Ishikawa (cell line): ENCODE measurements at regions not wholly inside any gene's neighbourhood (a gene's known extent, or its start where the extent isn't known, plus 50 kb on each side); places are given as distances from the start of the nearest gene placed in this dataset.

Experiments used
- CEBPB ChIP-seq: IDR thresholded peaks from 2 replicates; pipeline ENCODE4 v1.6.1; 2012
- CREB1 ChIP-seq: IDR thresholded peaks from 2 replicates; pipeline ENCODE4 v1.6.1; 2012; ENCODE audit warnings: low read depth
- EGR1 ChIP-seq: IDR thresholded peaks from 2 replicates; pipeline ENCODE4 v1.6.1; 2012
- EP300 ChIP-seq: IDR thresholded peaks from 2 replicates; pipeline ENCODE4 v1.6.1; 2012; ENCODE audit warnings: borderline replicate concordance
- FOXM1 ChIP-seq: IDR thresholded peaks from 2 replicates; pipeline ENCODE4 v1.6.1; 2012; ENCODE audit warnings: low read depth, borderline replicate concordance
- MAX ChIP-seq: IDR thresholded peaks from 2 replicates; pipeline ENCODE4 v1.6.1; 2012
- NFIC ChIP-seq: IDR thresholded peaks from 2 replicates; pipeline ENCODE4 v1.6.1; 2012
- RAD21 ChIP-seq: IDR thresholded peaks from 2 replicates; pipeline ENCODE4 v1.6.1; 2012; ENCODE audit warnings: low read depth
- REST ChIP-seq: IDR thresholded peaks from 2 replicates; pipeline ENCODE4 v1.6.1; 2012; ENCODE audit warnings: low read depth, mild to moderate bottlenecking
- TAF1 ChIP-seq: IDR thresholded peaks from 2 replicates; pipeline ENCODE4 v1.6.1; 2012; ENCODE audit warnings: low read depth, mild to moderate bottlenecking
- TCF12 ChIP-seq: IDR thresholded peaks from 2 replicates; pipeline ENCODE4 v1.6.1; 2012; ENCODE audit warnings: low read depth
- TEAD4 ChIP-seq: IDR thresholded peaks from 2 replicates; pipeline ENCODE4 v1.6.1; 2012
- USF1 ChIP-seq: IDR thresholded peaks from 2 replicates; pipeline ENCODE4 v1.6.1; 2012
- YY1 ChIP-seq: IDR thresholded peaks from 2 replicates; pipeline ENCODE4 v1.6.1; 2012; ENCODE audit warnings: low read depth
- ZBTB7A ChIP-seq: IDR thresholded peaks from 2 replicates; pipeline ENCODE4 v1.6.1; 2012; ENCODE audit warnings: low read depth

- no peak for TF ChIP-seq YY1
- TF ChIP-seq TEAD4: no peak
- no peak for TF ChIP-seq CREB1
- no peak for TF ChIP-seq ZBTB7A
- TF ChIP-seq RAD21: no peak
- no peak for TF ChIP-seq REST
- TF ChIP-seq MAX: no peak
- no peak for TF ChIP-seq EP300
- no peak for TF ChIP-seq USF1
- TF ChIP-seq TAF1: no peak
- no peak for TF ChIP-seq EGR1
- TF ChIP-seq FOXM1: no peak
- TF ChIP-seq TCF12: no peak
- no peak for TF ChIP-seq CEBPB
- no peak for TF ChIP-seq NFIC
These were observed 291.2 kb upstream of the STXBP5 start for GRCh38 chr6:146912730-146913685.

- TF ChIP-seq YY1 (0 out of 2 replicates have a peak, but pooled peaks have one; percentile 38), USF1 (0 out of 2 replicates have a peak, but pooled peaks have one; percentile 32), EP300 (peak; percentile 36; the same call in 1 of the 2 replicates), RAD21 (peak; percentile 33; the same call in 1 of the 2 replicates), FOXM1 (no peak), TEAD4 (peak; percentile 93), REST (no peak), TAF1 (no peak), MAX (peak; percentile 84), TCF12 (peak; percentile 59), EGR1 (no peak), ZBTB7A (no peak), NFIC (0 out of 2 replicates have a peak, but pooled peaks have one; percentile 25), CREB1 (no peak), CEBPB (peak; percentile 31; the same call in 1 of the 2 replicates)
These were observed 290.3 kb upstream of the STXBP5 start for GRCh38 chr6:146913842-146914488.

- TF ChIP-seq RAD21 (no peak), TCF12 (peak; percentile 36; the same call in 1 of the 2 replicates), TEAD4 (peak; percentile 66)
These were observed 289.4 kb upstream of the STXBP5 start for GRCh38 chr6:146914489-146915483.

GRCh38 chr6:146915671-146916127, 288.5 kb upstream of the STXBP5 start:
- TF ChIP-seq FOXM1 (no peak), TEAD4 (no peak), MAX (no peak), CEBPB (no peak), RAD21 (no peak), CREB1 (no peak), YY1 (no peak), REST (no peak), EGR1 (no peak), EP300 (no peak), TAF1 (no peak), ZBTB7A (no peak), TCF12 (no peak), NFIC (no peak), USF1 (no peak)
